PC-3 (cell line): ENCODE measurements at regions not wholly inside any gene's neighbourhood (a gene's known extent, or its start where the extent isn't known, plus 50 kb on each side); places are given as distances from the start of the nearest gene placed in this dataset.

Experiments
- EZH2 ChIP-seq: fragments of 300-600 bp; sonication (generic); IDR thresholded peaks from one replicate; pipeline ENCODE4 v1.6.1; 2017; ENCODE audit warnings: antibody characterized with exemption, mild to moderate bottlenecking, low read length; ENCODE audit not compliant: unreplicated experiment
- EZH2phosphoT487 ChIP-seq: fragments of 300-600 bp; sonication (generic); IDR thresholded peaks from 2 replicates; pipeline ENCODE4 v1.6.1; 2018; ENCODE audit warnings: mild to moderate bottlenecking, antibody characterized with exemption, low read length, borderline replicate concordance
- TF ChIP-seq, protein P1 (sequence below): fragments of 300-600 bp; sonication (generic); conservative IDR thresholded peaks from 2 replicates; pipeline ENCODE4 v1.5.1; 2017; ENCODE audit warnings: antibody characterized with exemption, low read depth, mild to moderate bottlenecking, low read length

DNA sequence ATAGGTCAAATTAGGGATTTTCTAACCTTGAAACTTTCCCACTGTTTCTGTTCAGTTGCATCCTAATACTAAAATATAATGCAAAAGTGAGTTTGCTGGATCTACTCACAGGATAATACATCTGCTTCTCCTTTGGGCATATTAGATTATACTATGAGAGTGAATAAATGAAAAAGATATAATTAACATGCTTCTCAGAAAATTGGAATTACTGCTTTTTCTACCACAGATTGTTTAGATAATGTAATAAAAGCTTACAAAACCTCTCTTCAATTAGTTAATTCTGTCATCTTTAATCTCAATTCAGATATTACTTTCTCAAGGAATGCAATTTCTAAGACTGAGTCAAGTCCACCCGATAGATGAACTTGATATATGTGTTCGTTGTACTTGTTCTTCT lies 1077.2 kb upstream of the CDH2 start:
- TF ChIP-seq, protein P1, sequence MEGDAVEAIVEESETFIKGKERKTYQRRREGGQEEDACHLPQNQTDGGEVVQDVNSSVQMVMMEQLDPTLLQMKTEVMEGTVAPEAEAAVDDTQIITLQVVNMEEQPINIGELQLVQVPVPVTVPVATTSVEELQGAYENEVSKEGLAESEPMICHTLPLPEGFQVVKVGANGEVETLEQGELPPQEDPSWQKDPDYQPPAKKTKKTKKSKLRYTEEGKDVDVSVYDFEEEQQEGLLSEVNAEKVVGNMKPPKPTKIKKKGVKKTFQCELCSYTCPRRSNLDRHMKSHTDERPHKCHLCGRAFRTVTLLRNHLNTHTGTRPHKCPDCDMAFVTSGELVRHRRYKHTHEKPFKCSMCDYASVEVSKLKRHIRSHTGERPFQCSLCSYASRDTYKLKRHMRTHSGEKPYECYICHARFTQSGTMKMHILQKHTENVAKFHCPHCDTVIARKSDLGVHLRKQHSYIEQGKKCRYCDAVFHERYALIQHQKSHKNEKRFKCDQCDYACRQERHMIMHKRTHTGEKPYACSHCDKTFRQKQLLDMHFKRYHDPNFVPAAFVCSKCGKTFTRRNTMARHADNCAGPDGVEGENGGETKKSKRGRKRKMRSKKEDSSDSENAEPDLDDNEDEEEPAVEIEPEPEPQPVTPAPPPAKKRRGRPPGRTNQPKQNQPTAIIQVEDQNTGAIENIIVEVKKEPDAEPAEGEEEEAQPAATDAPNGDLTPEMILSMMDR: no peak
- TF ChIP-seq EZH2phosphoT487 (no peak), EZH2 (no peak)
